Transverse colon (tissue), 3 donors: ENCODE measurements at regions not wholly inside any gene's neighbourhood (a gene's known extent, or its start where the extent isn't known, plus 50 kb on each side); places are given as distances from the start of the nearest gene placed in this dataset.

Source experiments
- EP300 ChIP-seq: sonication (generic); formaldehyde crosslinking; IDR thresholded peaks from one replicate; pipeline ENCODE4 v1.6.1; 2017; ENCODE audit warnings: antibody characterized with exemption, low read depth
- POLR2AphosphoS5 ChIP-seq, 3 donors: sonication (generic); formaldehyde crosslinking; IDR thresholded peaks; one replicate each; pipeline ENCODE4 v1.6.1; 2016; ENCODE audit warnings: antibody characterized with exemption in 3 of 3

GRCh38 chr7:21160401-21160800 lies 267.5 kb upstream of the SP4 start:
- TF ChIP-seq POLR2AphosphoS5 (IDR thresholded peaks at IDR 0.05) (no peak), EP300 (no peak)
